GM19372 (cell line): ENCODE measurements at regions not wholly inside any gene's neighbourhood (a gene's known extent, or its start where the extent isn't known, plus 50 kb on each side); places are given as distances from the start of the nearest gene placed in this dataset.
"Not testable (repeated sequence)": the region's sequence is repeated elsewhere in the genome, so short reads cannot be mapped to it uniquely, and the experiment has no call there.

Experiments used
- ATAC-seq: cut with Tn5 transposase; IDR thresholded peaks from one replicate; pipeline ENCODE4 v1.9.1; 2021; ENCODE audit warnings: mild to moderate bottlenecking, low read depth, moderate library complexity; ENCODE audit not compliant: unreplicated experiment

DNA sequence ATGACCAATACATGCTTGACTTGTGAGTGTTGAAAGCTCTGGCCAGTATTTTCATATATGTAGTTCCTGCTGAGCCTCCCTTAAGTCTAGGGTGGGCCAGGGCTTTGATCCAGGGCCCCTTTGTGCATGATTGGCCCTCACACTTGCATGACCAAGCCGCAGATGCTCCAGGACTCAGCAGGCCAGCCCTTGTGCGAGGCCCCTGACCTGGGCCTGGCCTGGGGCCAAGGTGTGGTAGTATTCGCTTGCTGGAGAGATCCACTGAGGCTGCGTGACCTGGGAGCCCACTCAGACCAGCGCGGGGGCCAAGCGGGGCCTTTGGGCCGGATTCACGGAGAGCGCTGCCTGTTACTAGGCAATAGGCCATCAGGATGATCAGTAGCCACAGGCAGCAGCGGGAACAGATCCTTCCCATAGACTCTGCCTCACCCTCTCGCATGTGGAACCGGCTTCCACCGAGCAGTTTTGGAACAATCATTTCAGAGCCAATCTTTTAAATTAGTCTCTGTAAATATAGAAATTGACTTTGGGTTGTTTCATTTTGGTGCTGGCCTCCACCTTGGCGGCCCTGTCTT, 79.0 kb upstream of the PTCH1 start:
- no peak for ATAC-seq

GRCh38 chr9:95592931-95593330, 76.2 kb upstream of the PTCH1 start:
- ATAC-seq, result no peak

DNA sequence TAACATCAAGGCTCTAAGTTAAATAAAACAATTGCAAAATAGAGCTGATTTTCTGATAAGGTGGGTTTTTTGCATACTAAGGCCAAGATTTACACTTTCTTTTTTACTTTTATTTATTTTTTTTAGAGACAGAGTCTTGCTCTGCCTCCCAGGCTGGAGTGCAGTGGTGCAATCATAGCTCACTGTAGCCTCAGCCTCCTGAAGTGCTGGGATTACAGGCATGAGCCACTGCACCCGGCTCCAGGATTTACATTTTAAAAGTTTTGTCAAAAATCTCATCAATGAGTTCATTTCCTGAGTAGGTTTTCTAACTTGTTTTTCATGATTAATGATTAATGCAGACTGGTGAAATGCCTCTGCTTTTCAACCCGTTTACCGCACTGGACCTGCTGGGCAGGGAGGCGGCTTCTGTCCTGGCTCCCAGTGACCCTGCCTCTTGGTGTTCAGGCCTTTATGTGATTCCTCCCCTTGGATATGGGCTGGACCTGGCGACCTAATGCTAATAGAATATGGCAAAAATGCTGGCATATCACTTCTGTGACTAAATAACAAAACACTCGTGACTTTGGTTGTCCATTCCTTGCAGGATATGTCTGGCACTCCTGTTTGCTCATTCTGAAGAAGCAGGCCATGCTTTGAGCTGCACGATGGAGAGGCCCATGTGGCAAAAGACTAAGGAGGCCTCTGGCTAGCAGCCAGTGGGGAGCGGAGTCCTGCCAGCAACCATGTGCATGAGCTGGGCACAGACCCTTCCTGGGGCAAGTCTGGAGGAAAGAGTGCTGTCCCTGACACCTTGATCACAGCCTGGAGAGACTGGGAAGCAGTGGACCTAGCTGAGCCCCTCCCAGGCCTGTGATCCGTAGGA, 72.2 kb upstream of the PTCH1 start:
- no peak for ATAC-seq

DNA sequence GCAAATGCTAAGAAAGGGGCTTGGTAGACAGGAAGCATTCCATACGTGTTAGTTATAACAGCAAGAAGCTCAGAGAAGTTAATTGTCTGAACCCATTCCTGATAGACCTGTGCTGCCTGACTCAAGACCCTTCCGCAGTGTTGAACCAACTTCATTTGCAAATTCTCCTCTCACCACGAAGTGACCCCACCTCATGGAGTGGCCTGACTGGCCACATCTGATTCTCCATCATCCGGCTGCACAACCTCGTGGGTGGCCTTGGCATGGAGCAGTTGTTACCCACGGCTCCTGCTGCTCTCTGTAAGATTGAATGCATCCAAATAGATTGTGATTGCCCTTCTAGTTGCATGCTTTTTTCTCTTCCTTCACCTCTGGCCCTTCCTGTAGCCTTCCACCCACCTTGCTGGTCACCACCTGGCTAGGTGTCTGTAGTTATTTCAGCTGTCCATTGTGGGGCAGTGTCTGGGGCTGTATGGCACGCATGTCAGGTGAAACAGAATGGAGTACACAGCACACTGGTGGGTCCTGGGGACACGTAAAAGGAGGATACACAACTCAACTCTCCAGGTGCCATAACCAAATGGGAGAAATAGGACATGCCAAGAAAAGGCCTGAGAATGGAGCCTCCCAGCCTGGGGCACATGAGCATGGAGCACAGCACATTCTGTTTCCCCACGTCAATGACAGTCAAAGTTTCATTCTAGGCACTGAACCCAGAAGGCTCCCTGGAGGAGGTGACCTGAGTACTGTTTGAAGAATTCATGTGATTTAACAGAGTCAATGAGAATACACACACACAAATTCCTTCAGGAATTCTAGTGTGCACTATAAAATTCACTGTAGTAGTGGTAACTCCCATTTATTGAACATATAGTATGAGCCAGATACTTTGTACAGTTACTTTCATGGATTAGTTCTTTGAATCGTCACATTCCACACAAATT, 70.5 kb upstream of the PTCH1 start:
- no peak for ATAC-seq

DNA sequence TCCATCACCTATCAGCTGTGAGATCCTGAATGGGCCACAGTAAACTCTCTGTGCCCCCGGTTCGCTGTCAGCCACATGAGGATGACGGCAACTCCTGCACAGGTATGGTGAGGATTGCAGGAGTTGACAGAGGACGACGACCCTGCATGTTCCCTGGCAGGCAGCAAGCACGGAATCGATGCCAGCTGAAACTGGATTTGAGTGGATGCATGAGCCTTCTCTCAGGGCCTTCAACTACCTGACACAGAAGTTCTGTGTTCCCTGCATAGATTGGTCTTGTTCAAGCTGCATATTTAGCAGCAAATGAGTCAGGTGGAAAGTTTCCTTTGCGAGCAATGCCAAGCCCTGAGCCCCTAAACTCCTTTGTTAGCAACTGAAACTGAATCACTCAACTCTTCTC, 69.6 kb upstream of the PTCH1 start:
- ATAC-seq, result no peak

DNA sequence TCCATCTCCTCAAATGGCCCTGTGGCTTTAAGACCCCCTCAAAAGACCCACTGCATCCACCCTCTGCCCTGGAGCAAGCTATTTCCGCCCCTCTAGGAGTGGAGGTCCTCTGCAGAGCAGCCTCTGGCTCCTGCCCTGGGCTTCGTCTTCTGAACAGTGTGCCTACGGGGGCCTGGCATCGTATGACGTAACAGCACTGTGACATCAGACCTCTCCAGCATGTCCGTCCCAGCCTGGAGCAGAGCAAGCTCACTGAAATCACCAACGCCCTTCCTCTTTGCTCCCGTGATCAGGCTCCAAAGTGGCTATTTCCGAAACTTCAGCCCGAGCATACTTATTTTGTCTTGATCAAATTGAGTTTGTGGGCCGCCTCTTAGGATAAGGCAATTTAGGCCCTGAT, 69.1 kb upstream of the PTCH1 start:
- ATAC-seq, result no peak

DNA sequence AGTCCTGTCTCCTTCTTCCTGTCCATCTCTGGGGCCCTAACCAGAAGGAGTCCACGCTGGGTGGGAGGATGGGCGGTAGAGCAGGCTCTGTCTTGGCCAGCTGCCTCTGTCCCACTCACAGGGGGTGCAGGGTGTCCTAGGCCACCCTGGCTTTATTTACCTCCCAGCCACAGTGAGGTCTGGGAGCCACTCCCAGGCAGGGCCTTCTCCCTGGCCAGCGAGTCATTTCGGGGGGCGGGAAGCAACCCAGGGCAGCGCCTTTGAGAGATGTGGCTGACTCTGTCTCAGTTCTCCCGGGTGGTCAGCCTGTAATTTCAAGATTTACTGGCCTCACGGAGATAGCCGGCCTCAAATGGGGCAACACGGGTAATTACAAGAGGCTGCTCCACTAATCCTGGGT, 67.4 kb upstream of the PTCH1 start:
- ATAC-seq, result no peak

GRCh38 chr9:95581900-95582299, 65.1 kb upstream of the PTCH1 start:
- no peak for ATAC-seq

DNA sequence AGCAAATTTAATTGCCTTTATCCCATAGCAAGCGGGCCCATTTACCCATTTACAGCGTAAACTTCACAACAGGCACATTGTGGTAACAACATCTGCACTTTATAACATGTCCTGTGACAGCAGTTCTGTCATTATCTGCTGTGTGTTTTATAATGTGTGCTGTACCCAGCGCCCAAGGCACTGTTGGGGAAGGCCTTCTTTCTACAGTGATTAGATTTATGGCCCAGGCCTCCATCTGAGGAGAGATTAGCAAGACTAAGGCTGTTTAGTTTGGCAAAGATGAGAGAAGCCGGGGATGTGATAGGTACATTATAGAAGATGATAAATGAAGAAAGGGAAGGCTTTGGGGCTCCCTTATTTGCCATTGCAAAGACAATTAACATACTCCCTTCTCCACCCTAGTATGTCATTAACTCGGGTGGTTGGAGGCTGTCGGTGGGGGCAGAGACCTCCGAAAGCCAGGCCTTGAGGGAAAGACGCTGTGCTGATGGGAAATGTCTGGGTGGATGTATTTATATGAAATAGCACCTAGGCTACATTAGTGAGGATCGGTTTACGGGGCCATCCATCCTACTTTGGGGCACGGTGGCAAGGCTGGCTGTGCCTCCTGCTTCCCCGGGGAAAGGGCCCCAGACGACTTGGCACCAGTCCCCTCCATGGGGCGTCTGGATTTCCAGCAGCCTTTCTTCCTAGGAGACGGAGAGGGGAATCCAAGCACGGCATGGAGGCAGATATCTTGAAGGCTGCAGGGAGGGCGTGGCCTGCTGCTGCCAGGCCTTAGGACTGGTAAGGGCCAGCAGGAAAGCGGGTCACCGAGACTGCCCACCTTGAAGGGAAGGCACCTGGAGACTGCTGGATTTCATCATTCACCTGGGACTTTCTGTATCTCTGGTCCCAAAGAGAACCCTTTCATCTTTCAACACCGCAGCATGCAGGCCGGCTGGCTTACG, 64.3 kb upstream of the PTCH1 start:
- no peak for ATAC-seq

- no peak for ATAC-seq
Observed at GRCh38 chr9:95574866-95575553, 58.2 kb upstream of the PTCH1 start.

- ATAC-seq, result no peak
Observed at GRCh38 chr9:95574176-95574575, 57.4 kb upstream of the PTCH1 start.

- no peak for ATAC-seq
Observed at GRCh38 chr9:95573463-95573862, 56.7 kb upstream of the PTCH1 start.

GRCh38 chr9:95572381-95573151, 55.8 kb upstream of the PTCH1 start:
- ATAC-seq, result no peak

- no peak for ATAC-seq
Observed at GRCh38 chr9:95570646-95571045, 53.9 kb upstream of the PTCH1 start.

DNA sequence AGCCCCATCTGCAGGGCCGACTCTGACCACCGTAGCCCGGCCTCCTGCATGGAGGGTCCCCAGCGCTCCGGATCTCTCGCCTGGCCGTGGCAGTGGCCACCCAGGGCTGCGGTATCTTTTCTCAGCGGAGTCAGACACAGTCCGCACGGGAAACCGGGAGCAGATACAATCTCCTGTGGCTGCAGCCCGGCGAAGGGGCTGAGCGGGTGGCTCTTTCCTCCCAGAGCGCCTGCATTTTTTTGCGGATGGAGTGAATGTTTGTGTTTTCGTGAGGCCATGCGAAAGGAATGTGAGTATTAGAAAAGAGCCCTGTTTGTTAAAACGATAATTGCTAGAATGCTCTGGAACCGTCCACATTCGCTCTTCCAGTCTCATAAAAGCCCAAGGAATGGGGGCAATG, 53.4 kb upstream of the PTCH1 start:
- no peak for ATAC-seq

DNA sequence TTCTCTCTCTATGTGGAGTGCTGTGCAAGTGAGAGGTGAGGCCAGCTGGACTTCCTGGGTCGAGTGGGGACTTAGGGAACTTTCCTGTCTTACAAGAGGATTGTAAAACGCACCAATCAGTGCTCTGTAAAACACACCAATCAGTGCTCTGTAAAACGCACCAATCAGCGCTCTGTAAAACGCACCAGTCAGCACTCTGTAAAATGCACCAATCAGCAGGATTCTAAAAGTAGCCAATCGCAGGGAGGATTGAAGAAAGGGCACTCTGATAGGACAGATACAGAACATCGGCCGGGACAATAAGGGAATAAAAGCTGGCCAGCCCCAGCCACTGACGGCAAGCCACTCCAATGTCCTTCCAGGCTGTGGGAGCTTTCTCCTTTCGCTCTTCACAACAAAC, 52.0 kb upstream of the PTCH1 start:
- ATAC-seq, result not testable (repeated sequence)
